PFSK-1 (cell line): ENCODE measurements at regions not wholly inside any gene's neighbourhood (a gene's known extent, or its start where the extent isn't known, plus 50 kb on each side); places are given as distances from the start of the nearest gene placed in this dataset.

Source experiments
- FOXP2 ChIP-seq: optimal IDR thresholded peaks from 2 replicates; pipeline ENCODE3; 2011; ENCODE audit warnings: borderline replicate concordance, control low read depth, inconsistent platforms; ENCODE audit not compliant: insufficient read depth; ENCODE audit errors: extremely low read length, extremely low read depth
- SIN3A ChIP-seq: IDR thresholded peaks from 2 replicates; pipeline ENCODE4 v1.6.1; 2012; ENCODE audit warnings: mild to moderate bottlenecking, low read length, moderate library complexity, borderline replicate concordance; ENCODE audit not compliant: insufficient read depth
- TAF1 ChIP-seq: IDR thresholded peaks from 2 replicates; pipeline ENCODE4 v1.6.1; 2012; ENCODE audit warnings: low read length, control low read depth, borderline replicate concordance; ENCODE audit not compliant: insufficient read depth

DNA sequence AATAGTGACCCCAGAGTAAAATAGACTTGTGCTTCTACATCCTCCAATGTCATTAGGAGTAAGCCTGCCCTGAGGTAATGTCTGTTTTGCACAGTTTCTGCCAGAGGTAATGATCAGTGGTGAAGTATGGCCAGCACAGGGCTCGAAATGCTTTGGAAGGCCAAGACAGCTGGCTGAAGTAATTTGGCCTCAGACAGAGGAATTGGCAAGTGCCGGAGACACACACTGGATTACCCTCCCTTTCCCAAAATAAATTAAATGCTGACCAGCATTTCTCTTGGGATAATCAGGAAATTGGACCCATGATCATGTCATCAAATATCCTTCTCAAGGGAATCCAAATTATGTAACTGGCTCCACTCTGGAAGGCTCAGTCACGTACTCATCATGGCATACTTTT is 379.0 kb upstream of the CHST9 start:
- TF ChIP-seq FOXP2 (no peak), SIN3A (no peak), TAF1 (no peak)
